GM21825 (cell line): ENCODE measurements at regions not wholly inside any gene's neighbourhood (a gene's known extent, or its start where the extent isn't known, plus 50 kb on each side); places are given as distances from the start of the nearest gene placed in this dataset.
"Not testable (repeated sequence)": the region's sequence is repeated elsewhere in the genome, so short reads cannot be mapped to it uniquely, and the experiment has no call there.

ENCODE experiments used
- ATAC-seq: cut with Tn5 transposase; IDR thresholded peaks from one replicate; pipeline ENCODE4 v1.9.1; 2021; ENCODE audit warnings: mild to moderate bottlenecking, moderate library complexity; ENCODE audit not compliant: unreplicated experiment

- no peak for ATAC-seq
Observed at GRCh38 chr20:56723331-56723730, 94.2 kb downstream of the TFAP2C start.

GRCh38 chr20:56724241-56724757 is 95.2 kb downstream of the TFAP2C start:
- ATAC-seq, result no peak

GRCh38 chr20:56730003-56730402 is 100.9 kb downstream of the TFAP2C start:
- no peak for ATAC-seq

GRCh38 chr20:56730996-56731395 is 101.9 kb downstream of the TFAP2C start:
- no peak for ATAC-seq

GRCh38 chr20:56731476-56731875 is 102.4 kb downstream of the TFAP2C start:
- no peak for ATAC-seq

- no peak for ATAC-seq
Observed at GRCh38 chr20:56733967-56734366, 104.9 kb downstream of the TFAP2C start.

- no peak for ATAC-seq
Observed at GRCh38 chr20:56735084-56735642, 106.1 kb downstream of the TFAP2C start.

GRCh38 chr20:56736285-56736857 is 107.3 kb downstream of the TFAP2C start:
- ATAC-seq, result no peak

- not testable (repeated sequence) for ATAC-seq
Observed at GRCh38 chr20:56744325-56744821, 115.3 kb downstream of the TFAP2C start.

- no peak for ATAC-seq
Observed at GRCh38 chr20:56748476-56749377, 119.6 kb downstream of the TFAP2C start.

GRCh38 chr20:56750430-56750829 is 121.3 kb downstream of the TFAP2C start:
- ATAC-seq, result no peak

- ATAC-seq, result no peak
Observed at GRCh38 chr20:56752274-56752673, 123.2 kb downstream of the TFAP2C start.

- no peak for ATAC-seq
Observed at GRCh38 chr20:56755201-56755600, 126.1 kb downstream of the TFAP2C start.

GRCh38 chr20:56756658-56757057 is 127.6 kb downstream of the TFAP2C start:
- ATAC-seq, result not testable (repeated sequence)

- no peak for ATAC-seq
Observed at GRCh38 chr20:56758706-56759105, 129.6 kb downstream of the TFAP2C start.

GRCh38 chr20:56759741-56760278 is 130.7 kb downstream of the TFAP2C start:
- ATAC-seq, result no peak

GRCh38 chr20:56760610-56761009 is 131.5 kb downstream of the TFAP2C start:
- no peak for ATAC-seq

- ATAC-seq, result no peak
Observed at GRCh38 chr20:56761393-56761792, 132.3 kb downstream of the TFAP2C start.

GRCh38 chr20:56762401-56762800 is 133.3 kb downstream of the TFAP2C start:
- ATAC-seq, result no peak

GRCh38 chr20:56762829-56763228 is 133.7 kb downstream of the TFAP2C start:
- no peak for ATAC-seq

- ATAC-seq, result no peak
Observed at GRCh38 chr20:56764671-56765070, 135.6 kb downstream of the TFAP2C start.
